IPS-18c (cell line): ENCODE measurements at regions not wholly inside any gene's neighbourhood (a gene's known extent, or its start where the extent isn't known, plus 50 kb on each side); places are given as distances from the start of the nearest gene placed in this dataset.

Source experiments
- H3K4me3 ChIP-seq: 2 replicates; pipeline ENCODE4 v1.7.0; 2013; ENCODE audit warnings: low read depth, mild to moderate bottlenecking, low read length, moderate library complexity; ENCODE audit not compliant: insufficient read depth
- H3K9me3 ChIP-seq: one replicate; pipeline ENCODE4 v1.6.1; 2013; ENCODE audit warnings: mild to moderate bottlenecking, low read length, moderate library complexity; ENCODE audit not compliant: control insufficient read depth, insufficient read depth

DNA sequence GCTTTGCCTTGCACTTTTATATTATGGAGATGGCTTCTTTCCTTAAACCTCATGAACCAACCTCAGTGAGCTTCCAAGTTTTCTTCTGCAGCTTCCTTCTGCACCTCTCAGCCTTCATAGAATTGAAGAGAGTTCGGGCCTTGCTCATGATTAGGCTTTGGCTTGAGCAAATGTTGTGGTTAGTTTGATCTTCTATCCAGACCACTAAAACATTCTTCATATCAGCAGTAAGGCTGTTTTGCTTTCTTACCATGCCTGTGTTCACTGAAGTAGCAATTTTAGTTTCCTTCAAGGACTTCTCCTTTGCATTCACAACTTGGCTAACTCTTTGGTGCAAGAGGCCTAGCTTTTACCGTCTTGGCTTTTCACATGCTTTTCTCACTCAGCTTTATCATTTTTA lies 125.4 kb downstream of the SNAPC1 start:
- no peaks in the 10 kb centered on the region for H3K9me3 ChIP-seq
- no peak overlapping the region for H3K4me3 ChIP-seq

DNA sequence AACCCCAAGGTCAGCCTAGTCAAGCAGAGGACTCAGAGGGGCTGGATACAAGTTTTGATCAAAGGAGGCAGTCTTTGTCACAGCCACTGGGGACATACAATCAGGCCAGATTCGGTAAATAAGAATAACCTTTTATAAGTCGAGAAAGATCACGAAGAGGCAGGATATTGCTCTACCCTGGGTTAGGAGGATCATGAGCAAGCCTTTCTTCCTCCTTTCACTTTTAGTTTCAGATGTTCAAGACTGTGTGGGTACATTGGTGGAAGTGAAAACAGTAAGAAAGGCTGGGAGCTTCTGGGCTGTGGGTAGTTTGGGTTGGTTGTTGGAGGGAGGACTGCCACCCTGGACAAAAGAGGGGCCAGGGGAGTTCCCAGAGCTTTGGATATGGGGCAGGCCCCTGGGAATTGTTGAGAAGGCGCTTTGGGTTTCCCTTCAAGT lies 127.7 kb downstream of the SNAPC1 start:
- Histone ChIP-seq H3K9me3 (no peaks in the 10 kb centered on the region), H3K4me3 (no peak overlapping the region)

DNA sequence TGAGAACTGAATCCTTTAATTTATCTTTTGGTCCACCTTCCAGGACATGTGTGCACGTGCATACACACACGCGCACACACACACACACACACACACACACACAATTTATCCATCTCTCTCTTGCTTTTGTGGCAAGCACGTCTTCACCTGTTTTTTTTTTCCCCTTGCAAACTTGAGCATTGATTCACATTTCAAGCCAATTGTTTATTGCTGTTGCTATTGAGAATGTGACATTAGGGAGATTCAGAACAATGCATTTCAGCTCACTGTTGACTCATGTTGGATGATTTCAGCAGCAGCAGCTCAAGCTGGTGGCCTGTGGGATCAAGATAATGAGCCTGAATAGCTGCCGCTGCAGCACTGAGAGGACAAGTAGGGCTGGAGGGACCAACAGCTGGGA lies 128.9 kb downstream of the SNAPC1 start:
- Histone ChIP-seq H3K9me3 (no peaks in the 10 kb centered on the region), H3K4me3 (no peak overlapping the region)

DNA sequence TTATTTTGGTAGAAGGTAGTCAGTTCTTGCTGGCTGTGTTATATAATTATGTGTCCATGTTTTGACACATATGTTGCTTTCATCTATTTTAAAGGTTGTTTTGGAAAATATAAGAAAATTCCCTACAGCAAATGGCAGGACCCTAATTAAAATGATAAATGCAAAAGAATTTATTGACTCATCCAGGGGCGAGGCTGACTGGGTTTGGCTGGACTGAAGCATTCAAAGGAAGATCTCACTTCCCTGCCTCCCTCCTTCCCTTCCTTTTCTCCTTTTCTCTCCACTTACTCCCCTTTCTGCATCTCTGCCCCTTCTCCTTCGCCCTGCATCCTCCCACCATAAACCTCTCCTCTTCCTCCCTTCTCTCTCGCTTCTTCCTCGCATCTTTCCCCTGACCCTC lies 129.6 kb downstream of the SNAPC1 start:
- no peaks in the 10 kb centered on the region for H3K9me3 ChIP-seq

GRCh38 chr14:61893371-61893940 lies 131.2 kb downstream of the SNAPC1 start:
- Histone ChIP-seq H3K4me3 (no peak overlapping the region), H3K9me3 (no peaks in the 10 kb centered on the region)

More for the DNA sequence above, 129.6 kb downstream of the SNAPC1 start:
- H3K4me3 ChIP-seq, result no peak overlapping the region

- Histone ChIP-seq H3K9me3 (no peaks in the 10 kb centered on the region), H3K4me3 (no peak overlapping the region)
Observed at GRCh38 chr14:61894452-61895077, 132.3 kb downstream of the SNAPC1 start.

DNA sequence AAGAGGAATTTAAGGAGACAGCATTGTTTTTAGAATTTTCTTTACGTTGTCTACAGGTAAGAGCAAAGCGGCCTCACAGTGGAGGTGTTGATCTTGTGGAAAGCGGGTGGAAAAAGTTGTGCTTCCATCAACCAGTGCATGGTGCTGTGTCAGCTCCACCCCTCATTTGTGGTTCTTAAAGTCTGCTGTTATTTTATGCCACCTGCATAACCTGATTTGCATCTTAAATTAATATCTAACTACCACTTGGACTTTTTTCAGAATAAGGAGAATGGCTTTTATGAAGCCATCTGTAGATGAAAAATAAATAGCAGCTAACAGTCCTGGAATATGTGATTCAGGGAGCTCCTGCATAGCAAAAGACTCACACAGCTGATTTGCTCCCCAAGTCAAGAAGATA lies 135.1 kb downstream of the SNAPC1 start:
- H3K9me3 ChIP-seq, result no peaks in the 10 kb centered on the region
- H3K4me3 ChIP-seq, result no peak overlapping the region

DNA sequence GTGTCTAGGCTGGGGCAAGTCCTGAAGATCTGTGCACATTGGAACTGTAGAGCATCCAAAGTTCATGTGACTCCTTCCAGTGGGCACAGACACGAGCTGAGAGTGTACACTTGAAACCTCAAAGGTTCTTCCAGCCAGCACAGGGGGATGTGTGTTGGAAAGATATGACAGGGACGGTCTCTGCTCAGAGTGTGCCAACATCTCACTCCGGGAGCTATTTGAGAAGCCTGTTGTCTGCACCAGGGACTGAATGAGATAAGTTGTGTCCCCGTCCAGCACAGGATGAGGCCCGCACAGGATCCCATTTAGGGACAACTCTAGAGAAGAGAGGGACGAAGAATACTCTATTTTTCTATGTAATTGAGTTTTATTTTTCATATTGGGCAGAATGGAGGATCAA lies 136.3 kb downstream of the SNAPC1 start:
- Histone ChIP-seq H3K4me3 (no peak overlapping the region), H3K9me3 (no peaks in the 10 kb centered on the region)

- Histone ChIP-seq H3K4me3 (no peak overlapping the region), H3K9me3 (no peaks in the 10 kb centered on the region)
Observed at GRCh38 chr14:61899497-61899896, 137.3 kb downstream of the SNAPC1 start.

DNA sequence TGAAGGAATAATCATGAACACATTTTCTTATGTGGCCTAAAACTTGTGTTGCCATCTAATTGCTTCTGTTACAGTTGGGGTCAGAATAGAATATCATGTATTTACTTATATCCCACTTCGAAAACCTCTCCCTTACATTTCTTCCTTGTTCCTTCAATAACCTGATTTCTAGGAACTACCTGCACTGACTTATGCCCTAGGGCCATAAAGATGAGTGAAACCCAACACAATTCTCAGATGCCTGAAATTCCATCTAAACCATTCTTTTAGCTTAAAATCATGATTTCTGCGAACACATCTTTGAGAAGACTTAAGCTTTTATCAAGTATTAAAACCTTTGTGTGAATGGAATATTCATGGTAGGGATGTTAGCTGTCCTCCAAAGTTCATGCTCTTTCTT lies 142.7 kb downstream of the SNAPC1 start:
- Histone ChIP-seq H3K4me3 (no peak overlapping the region), H3K9me3 (no peaks in the 10 kb centered on the region)

DNA sequence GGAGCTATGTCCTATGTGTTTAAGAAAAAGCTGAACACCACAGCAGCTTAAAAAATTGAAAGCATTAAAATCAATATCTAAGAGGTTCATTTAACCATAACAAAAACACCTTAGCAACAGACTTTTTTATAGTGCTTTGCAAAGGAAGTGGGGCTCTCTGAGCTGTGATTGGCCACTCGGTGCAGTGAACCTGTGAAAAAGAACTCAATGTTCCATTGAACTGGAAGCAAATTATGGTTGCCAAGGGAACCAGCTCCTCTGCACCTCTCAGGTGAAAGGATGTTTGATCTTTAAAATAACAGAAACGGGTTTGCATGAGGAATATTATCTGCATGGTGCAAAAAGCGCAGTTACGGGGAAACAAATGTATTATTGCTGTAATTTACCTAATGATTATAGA lies 149.4 kb downstream of the SNAPC1 start:
- Histone ChIP-seq H3K9me3 (no peaks in the 10 kb centered on the region), H3K4me3 (no peak overlapping the region)

DNA sequence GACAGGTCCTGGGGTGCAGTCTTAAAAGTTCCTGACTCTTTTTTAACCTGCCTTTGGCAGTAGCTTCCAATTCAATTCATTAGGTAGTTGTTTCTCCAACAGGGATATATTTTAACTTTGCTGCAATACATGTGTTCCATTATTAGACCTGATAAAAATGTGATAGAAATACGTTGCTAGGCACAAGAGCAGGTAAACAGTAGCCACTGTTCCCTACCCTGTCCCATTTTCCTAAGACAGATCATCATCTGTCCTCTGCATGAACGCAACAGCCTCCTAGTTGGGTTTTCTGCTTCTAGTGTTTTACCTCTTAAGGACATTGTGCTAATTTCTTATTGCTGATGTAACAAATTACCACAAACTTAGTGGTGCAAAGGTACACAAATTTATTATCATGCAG lies 156.8 kb downstream of the SNAPC1 start:
- Histone ChIP-seq H3K9me3 (no peaks in the 10 kb centered on the region), H3K4me3 (no peak overlapping the region)

GRCh38 chr14:61923348-61923747 lies 161.1 kb downstream of the SNAPC1 start:
- no peaks in the 10 kb centered on the region for H3K9me3 ChIP-seq
- H3K4me3 ChIP-seq, result no peak overlapping the region

DNA sequence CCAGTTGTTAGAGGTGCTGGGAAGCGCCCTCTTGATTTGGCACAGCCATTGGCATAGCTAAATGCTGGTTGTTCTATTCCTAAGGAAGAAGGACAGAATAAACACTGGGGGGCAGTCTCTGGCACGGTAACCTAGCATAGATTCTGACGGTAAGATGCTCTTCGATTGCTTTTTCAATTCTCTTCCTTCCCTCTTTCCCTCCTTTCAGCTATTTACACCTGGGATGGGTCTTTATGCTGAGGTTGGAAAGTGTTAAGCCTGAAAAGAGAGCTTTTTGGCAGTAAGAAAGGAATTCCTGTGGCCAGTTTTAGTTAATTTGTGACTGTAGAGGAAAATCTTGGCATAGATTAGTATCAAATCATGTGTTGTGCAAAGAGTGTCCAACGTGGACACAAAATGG lies 162.8 kb downstream of the SNAPC1 start:
- Histone ChIP-seq H3K4me3 (no peak overlapping the region), H3K9me3 (no peaks in the 10 kb centered on the region)

DNA sequence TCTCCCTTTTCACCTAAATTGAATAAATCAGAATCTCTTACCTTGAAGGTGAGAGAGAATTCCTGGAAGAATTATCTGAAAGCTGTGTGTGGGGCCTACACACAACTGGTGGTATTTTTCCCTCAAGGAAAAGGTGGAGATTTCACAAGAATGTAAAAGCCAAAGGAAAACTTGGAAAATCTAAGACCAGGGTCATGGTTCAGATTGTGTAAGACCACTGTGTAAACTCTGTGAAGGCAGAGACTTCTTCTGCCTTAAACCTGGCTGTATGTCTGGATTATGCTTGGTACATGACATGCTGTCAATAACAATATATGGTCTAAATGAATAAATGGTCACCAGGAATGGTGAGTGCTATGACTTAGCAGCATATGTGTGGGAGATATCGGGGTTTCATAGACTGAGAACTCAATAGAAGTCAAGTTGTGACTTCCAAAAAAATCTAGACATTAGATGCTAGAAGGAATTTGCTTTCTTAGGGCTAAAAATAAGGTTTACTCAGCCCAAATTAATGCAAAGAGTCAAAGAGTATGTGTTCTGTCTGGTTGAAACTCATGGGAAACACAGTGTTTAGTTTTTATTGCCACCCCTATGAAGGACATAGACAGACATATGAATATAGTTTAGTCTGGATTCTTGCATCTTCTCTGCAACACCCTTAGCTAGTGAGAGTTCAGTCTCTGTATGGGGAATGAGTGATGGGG lies 163.7 kb downstream of the SNAPC1 start:
- H3K9me3 ChIP-seq, result no peaks in the 10 kb centered on the region
- H3K4me3 ChIP-seq, result no peak overlapping the region

- Histone ChIP-seq H3K9me3 (no peaks in the 10 kb centered on the region), H3K4me3 (no peak overlapping the region)
Observed at GRCh38 chr14:61927060-61927459, 164.8 kb downstream of the SNAPC1 start.

- Histone ChIP-seq H3K4me3 (no peak overlapping the region), H3K9me3 (no peaks in the 10 kb centered on the region)
Observed at GRCh38 chr14:61927520-61927919, 165.3 kb downstream of the SNAPC1 start.

GRCh38 chr14:61928300-61928699 lies 166.1 kb downstream of the SNAPC1 start:
- no peaks in the 10 kb centered on the region for H3K9me3 ChIP-seq
- H3K4me3 ChIP-seq, result no peak overlapping the region
